HUDEP-2 (cell line): ENCODE measurements at regions not wholly inside any gene's neighbourhood (a gene's known extent, or its start where the extent isn't known, plus 50 kb on each side); places are given as distances from the start of the nearest gene placed in this dataset.
"Not testable (repeated sequence)": the region's sequence is repeated elsewhere in the genome, so short reads cannot be mapped to it uniquely, and the experiment has no call there.

ENCODE experiments used
- DNase-seq, 76 experiments: peaks; one replicate each; lab custom pipeline; 2025; ENCODE audit not compliant: unreplicated experiment in 76 of 76; lab: John Stamatoyannopoulos, UW

DNA sequence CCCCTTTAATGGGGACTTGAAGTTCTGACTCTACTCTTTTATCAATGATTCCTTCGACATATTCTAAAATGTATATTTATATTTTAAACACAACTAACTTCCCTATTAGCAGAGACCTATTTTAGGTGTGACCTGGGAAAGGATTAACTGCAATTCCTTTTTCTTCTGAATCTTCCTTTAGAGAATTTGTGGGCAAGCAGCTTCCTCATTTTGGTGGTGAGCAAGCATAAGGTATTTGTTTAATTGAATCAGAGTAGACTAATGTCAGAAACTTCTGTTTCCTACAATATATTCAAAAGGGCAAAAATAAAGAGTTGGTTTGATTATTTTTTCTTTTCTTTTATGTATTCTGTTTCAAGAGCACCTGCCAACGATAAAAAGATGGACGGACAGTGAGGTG lies 237.0 kb downstream of the IKZF2 start:
- DNase-seq = no peak

DNA sequence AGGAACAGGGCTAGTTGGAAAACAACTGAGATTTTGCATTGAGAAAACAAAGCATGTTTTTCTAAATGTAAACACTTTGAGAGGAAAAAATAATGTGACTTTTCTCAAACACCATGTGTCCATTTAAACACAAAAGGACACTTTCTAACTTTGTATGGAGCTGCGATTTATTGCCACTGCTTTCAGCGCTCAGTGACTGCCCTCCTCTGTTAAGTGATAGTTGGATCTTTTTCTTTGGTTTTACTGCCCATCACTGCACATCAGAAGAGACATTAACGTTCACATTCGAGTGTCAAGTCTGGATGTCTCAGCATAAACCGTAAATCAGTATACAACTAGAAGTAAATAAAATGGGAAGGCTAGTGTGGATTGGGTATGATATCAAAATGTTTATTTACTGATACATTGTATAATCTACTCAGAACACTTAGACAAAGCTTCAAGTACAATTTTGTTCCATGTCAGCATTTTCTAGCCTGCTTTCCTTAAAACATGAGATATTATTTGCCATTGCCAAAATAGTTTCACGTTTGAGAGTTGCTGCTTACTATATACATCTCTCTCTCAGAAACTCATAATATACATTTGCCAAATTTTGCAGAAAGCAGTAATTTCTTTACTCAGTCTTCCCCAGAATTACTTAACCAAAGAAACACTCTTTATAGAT lies 237.6 kb downstream of the IKZF2 start:
- DNase-seq = no peak

DNA sequence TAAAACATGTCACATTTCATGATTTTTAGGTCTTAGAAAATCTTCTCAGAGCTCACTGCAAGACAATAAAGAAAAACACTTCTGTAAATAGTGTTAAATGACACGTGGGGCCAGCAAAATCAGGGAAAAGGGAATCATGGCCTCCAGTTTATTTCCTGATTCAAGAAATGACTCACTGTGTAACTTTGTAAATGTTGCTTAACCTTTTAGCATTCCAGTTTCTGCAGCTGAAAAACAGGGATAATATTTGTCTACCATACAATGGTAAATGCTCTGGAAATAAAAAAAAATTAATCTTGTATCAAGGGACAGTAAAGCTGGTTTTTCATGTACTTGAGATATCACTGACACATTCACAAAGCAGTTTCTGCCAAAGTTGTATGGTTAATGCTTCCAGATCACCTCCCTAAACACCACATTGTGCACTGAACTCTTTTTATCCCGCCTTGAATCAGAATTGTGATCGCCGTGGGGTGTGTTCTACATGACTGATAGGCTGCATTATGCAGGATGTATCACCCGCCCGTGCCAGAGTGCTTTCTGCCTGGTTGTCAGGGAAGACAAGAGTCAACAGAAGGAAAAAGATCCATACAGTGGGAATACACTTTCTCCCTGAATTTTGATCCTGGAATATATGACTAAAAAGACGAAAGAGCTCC lies 238.8 kb downstream of the IKZF2 start:
- DNase-seq = no peak

DNA sequence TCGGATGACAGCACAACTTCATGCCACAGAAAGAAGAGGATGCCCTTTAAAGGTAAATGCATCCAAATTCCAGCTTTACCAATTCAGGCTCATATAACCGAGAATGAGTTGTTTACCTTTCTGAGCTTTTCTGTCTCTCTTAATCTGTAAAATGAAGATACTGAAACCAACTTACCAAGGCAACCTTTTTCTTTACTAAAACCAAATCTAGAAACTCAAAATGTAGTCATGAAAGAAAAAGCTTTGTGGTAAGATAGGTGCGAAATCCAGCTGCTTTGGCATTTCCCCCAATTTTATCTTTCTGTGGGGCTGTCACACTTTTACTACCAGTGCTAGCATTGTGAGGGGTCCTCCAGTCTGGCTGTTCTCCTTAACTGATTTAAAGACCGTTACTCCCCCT lies 240.4 kb downstream of the IKZF2 start:
- no peak for DNase-seq

DNA sequence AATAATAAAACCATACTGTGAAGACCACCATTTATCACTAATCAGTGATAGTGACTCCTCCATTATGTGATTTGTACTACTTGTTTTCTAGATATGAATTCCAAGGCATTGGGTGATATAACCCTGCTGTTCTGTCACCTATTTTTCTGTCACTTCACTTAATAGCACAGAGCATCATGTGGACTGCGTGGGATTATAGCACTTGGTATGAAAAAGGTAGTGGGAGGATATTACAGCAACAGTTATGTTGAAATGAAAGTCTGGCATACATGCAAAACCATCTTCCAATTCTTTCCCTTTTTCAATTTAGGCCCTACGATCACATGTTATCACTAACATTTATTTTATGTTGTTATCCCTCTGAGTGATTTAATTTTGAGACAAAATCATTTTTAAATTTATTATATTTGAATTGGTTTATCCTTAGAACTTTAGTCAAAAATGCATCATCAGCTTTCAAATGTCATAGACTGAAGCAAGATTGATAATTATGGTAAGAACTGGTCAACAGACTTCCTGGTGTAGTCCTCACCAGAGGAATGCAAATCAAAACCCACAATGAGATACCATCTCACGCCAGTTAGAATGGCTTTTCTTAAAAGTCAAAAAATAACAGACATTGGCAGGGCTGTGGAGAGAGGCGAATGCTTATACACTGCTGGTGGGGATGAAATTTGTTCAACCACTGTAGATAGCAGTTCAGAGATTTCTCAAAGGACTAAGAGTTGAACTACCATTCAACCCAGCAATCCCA lies 242.6 kb downstream of the IKZF2 start:
- DNase-seq = no peak

DNA sequence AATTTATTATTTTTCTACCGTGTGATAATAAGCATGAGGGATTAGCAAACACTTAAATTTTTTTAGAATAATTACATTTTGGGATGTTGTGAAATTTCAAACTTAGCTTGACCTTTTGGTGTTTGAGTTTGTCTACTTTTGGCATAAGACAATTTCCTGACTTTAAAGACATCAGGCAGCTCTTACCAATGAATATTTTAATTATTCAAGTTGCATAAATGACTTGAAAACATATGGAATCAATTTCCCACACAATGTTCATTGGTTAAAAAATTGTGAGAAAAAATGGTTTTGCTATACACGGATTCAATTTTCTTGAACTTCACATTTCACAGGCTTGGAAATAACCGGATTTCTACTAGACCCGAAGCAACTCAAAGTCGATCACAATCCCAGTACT lies 243.4 kb downstream of the IKZF2 start:
- no peak for DNase-seq

DNA sequence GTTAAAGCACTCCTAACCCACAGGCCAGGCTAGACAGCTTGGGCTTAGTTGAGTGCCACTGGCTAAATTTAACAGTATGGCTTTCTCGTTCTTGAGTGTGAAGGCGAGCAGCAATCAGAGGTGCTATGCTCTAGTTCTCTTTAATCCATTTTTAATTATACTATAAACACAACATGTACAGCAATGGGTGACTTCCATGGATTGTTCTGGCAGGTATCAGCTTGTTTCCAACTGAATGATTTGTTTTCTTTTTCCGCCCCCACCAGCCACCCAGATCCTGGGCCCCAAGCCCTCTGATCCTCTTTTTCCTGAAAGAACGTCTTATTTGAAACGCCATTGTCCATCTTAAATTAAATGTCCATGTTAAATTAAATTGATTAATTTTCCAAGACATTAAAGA lies 244.8 kb downstream of the IKZF2 start:
- DNase-seq = no peak

DNA sequence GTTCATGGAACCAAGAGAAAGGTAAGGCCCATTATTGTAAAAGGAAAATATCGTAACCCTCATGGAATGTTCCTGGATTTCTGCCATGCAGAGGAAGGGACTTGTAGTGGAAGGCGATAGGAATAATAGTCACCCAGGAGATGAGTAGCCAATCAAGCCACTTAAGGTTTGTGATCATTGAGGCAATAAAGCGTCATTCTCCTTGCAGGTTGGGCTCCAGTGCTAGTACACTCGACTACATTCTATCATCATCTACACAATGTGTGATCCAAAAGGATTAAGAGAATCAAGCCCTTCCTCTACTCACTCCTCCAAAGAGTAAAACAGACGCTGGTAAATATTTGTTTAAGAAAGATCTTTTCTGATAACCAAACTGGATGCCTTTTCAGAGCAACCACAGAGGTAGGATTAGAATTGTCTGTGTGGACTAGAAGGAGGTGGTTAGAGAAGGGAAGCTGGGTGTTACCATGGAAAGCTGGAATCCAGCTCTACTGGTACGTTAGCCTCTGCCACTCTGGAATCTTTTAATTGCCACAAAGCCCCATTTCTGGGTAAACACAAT lies 245.7 kb downstream of the IKZF2 start:
- no peak for DNase-seq

DNA sequence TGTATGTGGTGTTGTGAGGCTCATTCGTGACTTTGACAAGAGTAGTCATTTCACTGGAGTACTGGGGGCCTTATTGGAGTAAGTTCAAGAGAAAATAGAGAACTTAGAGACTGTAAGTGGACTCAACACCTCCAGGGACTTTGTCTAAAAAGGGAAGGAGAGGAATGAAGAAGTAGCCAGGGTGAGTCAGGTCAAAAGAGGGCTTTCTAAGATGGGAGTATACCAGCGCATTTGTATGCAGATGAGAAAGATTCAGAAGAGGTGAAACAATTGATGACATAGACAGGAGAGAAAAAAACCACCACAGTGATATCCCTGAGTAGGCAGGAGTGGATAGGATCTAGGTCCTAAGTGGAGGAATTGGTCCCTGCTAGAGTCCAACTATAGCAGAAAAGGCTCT lies 246.8 kb downstream of the IKZF2 start:
- no peak for DNase-seq

DNA sequence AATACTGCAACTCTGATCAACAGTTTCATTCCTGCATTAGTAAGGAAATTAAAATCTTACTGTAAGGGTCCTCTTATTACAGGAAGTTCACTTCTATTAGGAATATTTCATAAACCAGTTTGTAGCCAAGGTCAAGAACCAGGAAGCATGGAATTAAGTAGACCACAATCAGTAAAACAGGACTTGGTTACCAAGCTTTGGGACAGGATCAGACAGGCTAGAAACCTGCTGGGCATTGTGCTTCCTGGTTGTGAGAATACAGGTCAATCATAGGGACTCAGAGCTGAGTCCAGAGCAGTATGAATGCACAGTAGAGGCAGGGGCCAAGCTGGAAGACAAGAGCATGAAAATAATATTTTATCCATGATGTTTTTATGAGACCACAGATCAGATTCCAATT lies 248.0 kb downstream of the IKZF2 start:
- no peak for DNase-seq

DNA sequence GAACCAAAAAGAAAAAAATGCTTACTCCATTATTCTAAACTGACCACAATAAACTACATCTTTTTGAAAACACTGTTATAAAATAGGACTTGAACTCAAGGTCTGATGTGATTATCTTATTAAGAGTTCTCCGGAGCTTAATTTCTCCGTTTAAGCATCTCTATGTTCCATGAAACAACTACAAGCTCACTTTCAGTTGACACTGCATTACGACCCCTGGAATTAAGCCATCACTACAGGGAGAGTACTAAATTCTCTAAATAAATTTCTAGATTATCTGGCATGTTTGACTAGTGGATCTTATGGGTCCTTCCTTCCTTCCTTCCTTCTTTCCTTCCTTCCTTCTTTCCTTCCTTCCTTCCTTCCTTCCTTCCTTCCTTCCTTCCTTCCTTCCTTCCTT lies 249.0 kb downstream of the IKZF2 start:
- no peak for DNase-seq

DNA sequence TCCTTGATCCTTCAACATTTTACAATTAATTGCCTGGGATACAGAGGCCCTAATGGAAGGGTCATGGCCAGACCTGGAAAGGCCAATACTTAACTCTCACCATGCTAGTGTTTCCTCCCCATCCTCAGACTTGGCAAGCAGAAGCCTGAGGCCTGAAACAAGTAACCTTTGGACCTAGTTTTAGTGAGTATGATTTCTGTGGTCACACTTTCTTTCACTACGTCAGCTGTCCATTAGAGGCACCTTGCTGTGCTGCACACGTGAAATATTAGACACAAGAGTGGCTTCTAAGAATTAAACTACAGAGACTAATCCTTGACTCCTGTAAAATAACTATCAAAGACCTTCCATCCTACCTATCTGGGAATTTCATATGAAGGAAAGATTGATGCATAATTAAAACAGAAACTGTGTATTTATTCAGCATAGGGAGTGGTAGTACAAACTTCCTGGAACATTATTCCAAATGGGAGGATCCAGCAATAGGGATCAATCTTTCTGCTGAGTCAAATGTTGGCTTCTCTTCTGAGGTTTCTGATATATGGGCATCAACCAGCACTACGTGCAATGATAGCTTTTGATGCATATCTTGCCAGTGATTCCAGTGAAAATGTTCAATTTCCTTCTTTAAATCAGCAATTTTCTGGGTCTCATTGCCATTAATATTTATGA lies 249.7 kb downstream of the IKZF2 start:
- DNase-seq = no peak

DNA sequence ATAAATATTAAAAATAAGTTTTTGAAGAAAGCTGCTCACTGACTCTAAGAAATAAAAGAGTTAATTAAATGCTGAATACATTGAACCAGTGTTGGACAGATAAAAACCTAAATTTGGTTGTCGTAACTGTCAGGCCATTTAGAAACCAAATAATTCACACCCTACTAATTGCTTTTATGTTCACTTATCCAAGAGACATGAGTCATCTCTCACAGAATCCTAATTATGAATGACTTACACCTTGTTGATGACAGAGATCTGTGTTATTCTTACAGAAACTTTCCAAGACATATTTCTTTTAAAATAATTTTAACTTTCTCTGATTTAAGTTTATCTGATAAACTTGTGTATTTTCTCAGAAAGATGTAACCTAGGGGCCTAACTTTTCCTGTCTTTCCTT lies 250.7 kb downstream of the IKZF2 start:
- DNase-seq = no peak

DNA sequence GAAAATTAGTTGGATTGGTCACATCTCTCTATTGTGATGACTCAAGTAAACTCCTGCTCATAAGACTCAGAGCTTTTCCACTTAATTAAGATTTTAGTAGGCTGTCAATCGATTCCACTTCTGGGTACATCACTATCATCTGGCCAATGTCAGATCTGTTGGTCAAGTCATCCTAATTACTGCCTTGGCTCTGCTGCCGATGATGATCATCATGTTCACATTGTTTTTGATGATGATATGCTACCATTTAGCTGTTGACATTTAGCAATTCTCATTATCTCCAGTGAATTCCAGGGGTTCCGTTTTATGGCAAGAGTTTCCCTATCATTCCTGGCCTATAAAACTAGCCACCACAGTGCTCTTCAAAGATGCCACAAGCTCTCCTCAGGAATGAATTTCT lies 253.4 kb downstream of the IKZF2 start:
- DNase-seq = no peak

DNA sequence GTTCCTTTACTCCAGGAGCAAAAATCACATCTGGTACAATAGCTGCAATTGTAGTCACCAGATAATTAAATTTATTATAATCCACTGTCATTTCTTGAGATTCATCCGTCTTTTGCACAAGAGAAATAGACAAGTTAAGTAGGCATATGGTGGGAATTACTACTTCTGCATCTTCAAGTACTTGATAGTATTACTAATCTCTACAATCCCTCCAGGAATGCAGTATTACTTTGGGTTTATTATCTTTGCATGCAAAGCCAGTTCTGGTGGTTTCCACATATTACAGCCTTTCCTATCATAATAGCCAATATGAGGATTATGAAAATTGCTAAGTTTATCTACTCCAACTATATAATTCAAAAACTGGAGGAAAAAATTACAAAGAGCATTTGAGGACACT lies 254.1 kb downstream of the IKZF2 start:
- no peak for DNase-seq

DNA sequence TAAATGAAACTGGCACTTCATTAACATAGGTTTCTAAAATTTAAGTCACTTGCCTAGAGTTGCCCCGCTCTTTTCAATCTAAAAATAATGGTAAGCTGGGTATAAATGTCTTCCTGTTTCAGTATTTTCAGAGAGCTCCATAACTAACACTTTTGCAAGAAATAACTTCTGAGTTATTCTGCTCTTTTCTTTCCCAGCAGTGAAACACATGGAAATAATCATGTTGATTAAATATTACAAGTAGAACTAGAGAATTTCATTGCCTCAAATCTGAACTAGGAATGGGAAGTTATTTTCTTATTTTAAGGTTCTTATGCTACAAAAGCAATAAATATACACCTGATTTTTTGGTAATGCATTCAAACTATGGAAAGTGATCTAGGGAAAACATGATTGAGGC lies 257.4 kb downstream of the IKZF2 start:
- no peak for DNase-seq

DNA sequence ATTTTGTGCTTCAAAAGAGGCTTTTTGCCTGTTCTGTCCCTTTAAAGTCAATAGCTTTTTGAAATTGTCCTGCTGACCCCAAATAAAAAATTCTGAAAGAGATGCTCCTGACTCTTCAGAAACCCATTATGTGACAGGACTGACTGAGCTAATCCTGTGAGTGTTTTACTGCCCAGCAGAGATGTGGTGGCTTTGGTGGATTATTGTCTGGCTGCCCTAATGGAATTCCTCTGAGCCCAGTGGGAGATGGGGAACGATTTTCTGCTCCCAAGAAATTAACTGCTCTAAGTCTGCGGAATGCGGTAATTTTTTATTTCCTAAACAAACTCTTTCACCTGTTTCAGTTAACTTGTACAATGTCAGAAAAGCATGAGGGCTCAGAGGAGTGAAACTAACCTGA lies 258.2 kb downstream of the IKZF2 start:
- DNase-seq = no peak

DNA sequence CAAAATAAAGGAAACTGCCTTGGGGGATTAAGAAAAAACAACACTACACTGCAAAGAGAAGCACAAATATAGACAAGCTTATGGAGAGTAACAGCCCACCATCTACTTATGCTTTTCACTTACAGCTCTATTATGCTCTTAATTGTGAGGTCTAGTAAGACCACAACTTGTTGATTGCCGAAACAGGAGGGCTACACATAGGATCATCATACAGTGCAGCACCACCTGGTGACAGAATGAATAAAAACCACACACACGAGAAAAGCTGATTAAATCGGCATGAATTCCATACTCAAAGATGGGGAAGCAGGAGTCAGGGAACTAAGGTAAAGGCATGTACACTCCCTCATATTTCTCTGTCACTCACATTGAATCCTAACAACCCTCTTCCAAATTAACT lies 259.2 kb downstream of the IKZF2 start:
- peak in 4 of 76 experiments; percentile 1 to 16 (median 8) for DNase-seq

DNA sequence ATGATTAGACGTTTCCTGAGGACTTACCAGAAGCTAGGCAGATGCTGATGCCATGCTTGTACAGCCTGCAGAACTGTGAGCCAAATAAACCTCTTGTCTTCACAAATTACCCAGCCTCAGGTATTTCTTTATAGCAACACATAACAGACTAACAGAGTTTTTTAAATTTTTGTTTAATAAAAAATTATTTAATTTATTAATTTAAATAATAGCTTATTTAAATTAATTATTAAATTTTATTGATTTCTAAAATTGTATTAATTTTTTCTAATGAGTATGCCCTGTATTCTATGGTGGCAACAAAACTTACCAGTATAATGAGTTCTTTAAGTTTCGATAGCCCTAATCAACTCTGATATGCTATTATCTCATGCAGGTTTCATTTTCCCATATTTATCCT lies 259.8 kb downstream of the IKZF2 start:
- DNase-seq = no peak

DNA sequence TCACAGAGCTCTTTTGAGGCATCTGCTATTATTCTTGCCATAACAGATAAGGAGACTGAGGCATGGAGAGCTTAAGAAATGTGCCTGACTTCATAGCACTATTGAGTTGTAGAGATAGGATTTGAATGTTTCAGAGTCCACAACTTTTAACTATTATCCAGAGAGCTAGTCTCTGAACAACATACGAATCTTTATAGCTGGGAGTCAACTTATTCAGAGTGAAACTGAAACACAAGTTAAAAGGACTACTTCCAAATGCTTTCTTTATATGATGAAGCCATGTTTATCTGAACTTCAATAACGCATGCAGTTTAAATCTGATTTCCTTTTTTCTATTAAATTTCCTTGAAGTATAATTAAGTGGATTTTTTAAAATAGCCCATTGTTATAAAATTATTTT lies 268.8 kb downstream of the IKZF2 start:
- DNase-seq = no peak

DNA sequence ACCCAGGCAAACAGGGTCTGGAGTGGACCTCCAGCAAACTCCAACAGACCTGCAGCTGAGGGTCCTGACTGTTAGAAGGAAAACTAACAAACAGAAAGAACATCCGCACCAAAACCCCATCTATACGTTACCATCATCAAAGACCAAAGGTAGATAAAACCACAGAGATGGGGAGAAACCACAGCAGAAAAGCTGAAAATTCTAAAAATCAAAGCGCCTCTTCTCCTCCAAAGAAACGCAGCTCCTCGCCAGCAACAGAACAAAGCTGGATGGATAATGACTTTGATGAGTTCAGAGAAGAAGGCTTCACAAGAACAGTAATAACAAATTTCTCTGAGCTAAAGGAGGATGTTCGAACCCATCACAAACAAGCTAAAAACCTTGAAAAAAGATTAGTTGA lies 274.9 kb downstream of the IKZF2 start:
- DNase-seq = not testable (repeated sequence)
